Lung microvascular endothelial cell (primary cell): ENCODE measurements at regions not wholly inside any gene's neighbourhood (a gene's known extent, or its start where the extent isn't known, plus 50 kb on each side); places are given as distances from the start of the nearest gene placed in this dataset.

Source experiments
- DNase-seq, 2 donors: peaks; one replicate each; pipeline versions ENCODE4 v3.0.0 to v3.0.0-alpha.2; 2010; ENCODE audit warnings: low read depth in 2 of 2

DNA sequence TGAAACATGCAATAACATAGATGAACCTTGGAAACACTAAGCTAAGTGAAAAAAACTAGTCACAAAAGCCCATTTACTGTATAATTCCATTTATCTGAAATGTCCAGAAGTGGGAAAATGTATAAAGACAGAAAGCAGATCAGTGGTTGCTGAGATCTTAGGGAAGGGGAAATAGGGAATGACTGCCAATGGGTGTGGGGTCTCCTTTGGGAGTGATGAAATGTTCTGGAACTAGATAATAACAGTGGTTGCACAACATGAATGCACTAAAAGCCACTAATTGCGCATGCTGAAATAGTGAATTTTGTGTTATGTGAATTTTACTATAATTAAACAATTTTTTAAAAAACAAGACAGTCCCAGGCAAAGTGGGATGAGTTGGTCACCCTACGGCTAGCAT is 472.8 kb downstream of the CCDC171 start:
- no peak for DNase-seq

DNA sequence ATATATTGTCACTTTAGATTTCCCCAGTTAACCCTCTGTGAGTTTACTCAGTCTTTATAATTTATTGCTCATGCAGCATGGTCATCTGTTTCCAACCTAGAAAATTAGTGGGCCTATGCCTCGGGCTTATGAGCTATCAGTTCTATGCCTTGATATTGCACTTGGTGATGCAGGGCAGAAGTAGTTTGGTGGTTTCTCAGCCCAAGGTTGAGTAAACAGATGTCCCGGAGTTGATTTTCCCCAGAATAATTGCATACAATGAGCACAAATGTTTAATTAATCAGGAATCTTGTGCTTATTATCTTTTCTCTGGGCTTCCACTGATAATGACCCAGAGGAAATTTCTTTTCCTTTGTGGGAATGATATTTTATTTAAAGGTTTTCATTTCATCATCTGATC is 474.0 kb downstream of the CCDC171 start:
- no peak for DNase-seq

DNA sequence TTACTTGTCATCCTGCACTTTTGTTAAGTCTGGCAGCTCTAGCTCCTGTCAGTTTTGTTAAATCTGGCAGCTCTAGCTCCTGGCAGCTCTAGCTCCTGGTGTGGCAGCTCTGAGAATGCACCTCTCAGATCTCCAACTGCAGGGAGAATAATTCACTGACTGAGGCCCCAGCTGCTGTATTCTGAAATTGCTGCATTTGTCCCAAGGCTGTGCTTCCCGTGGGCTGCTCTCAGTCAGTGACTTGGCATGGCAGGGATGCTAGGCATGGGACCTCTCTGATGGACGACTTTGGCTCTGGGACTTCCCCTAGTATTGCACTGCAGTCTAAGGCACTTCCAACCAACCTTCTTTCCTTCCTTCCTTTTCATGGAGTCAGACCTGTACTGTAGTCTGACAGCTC is 475.7 kb downstream of the CCDC171 start:
- DNase-seq, result no peak

DNA sequence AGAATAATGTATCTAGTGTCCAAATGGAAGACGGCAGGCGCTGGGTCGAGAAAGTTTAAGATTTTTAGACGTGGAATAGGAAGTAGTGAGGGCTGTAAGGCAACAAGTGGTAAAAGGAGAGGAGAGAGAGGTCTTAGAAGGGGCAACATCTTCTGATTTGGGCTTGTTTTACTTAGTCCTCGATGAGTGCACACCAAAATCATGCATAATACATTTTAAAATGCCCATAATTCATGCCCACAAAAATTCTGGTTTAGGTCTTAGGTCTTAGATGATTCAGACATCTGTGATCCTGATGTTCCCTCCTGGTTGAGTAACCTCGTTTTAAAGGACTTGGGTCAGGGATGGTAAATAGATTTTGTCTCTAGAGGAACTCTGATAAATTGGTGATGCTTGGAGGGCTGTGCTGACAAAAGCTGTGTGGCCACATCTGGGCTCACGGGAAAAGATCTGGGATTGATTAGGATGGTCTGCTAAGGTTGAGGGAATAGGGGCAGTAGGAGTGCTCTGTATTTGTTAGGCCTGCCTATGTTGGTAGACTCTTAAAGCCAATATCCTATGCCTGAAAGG is 476.3 kb downstream of the CCDC171 start:
- no peak for DNase-seq

DNA sequence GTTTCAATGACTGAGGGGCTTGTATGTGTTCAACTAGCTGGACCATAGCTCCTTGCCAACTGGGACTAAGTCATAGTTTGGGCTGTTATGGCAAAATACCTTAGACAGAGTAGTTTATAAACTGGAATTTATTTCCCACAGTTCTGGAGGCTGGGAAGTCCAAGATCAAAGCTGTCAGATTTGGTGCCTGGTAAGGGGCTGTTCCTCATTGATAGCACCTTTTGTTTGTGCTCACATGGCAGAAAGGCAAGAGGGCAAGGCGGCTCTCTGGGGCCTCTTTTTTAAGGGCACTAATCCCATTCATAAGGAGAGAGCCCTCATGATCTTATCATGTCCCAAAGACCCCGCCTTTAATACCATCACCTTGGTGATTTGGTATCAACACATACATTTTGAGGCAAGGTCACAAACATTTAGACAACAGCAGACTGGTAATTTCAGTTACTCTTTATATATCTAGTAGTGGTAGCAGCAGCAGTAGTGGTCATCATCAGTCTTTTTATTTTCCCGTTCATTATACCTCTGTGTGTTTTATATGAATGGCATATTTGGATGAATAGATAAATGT is 477.0 kb downstream of the CCDC171 start:
- DNase-seq, result no peak

DNA sequence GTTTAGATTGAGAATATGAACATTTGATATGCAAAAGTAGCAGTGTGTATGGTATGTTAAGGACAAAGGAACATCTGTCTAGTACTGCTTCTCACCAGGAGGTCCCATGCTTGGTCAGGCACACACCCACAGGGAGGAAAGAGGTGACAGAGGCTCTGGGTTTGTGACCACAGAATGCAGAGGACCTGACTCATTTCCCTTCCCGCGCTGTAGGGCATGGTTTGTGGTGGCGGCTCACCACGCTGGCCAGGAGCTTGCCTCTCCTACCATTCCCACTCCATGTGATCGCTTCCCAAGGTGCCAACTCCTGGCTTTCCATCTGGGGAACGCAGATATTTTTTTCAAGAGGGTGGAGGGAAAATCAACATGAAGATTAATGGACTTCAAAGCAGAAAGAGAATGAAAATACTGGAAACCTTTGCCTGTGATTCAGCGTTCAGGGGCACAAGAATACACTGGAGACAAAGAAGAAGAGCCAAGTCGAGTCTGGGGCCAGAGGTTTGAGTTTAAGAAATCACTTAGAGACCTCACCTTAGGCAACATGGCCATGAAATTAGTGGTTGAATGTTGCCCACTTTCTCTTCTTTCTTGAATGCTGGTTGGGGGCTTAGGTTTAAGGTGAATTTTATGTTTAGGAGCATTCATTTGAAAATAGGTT is 477.8 kb downstream of the CCDC171 start:
- peak in 1 of 2 donors; percentile 85 for DNase-seq

DNA sequence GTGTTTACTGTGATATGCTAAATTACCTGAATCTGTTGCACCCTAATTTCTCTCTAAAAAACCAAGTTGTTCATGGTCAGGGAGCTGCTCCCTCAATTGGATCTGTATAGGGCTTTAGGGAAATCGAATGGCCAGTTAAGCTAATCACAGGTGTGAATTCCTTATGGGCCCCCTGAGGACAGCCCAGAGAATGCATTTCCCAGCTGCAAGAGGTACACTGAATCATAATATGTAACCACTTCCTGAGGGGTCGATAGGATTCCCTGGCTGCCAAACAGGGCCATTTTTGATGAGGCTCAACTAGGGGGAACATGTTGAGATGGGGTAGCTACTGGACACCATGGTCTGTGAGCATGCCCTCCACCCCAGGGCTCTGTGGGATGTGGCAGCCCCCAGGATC is 478.6 kb downstream of the CCDC171 start:
- DNase-seq, result no peak

DNA sequence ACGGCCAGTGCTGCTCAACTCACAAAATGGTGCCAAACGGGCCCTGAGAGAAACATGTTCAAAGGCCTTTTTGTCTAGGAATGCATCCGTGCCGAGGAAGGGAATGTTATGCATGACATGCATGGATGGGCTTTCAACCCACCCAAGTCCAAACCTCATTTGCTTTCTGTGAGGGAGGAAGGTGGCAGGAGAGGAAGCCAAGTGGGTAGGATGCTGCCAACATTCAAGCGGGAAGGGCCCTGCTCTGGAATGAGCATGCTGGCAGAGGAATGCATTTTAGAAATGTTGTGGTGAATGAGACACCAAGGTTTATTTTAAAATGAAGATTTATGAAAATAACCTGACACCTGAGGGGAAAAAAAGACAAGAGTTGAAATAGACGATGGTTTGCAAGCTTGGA is 479.1 kb downstream of the CCDC171 start:
- no peak for DNase-seq

DNA sequence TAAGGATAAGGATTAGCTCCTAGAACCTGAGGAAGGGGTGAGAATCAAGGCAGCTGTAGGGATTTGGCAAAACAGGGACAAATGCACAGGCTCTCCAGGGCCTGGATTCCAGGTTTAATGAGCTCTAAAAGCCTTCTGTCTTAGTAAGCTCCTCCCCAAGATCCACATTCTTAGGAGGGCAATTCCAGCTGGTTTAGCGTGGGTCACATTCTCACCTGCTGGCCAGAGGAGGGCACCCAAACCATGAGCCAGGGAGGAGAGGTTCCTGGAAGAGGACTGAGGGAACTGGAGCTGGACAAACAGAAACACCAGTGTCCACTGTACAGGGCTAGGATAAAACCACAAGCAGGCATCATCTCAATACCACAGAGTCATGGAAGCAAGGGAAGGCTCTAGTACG is 480.0 kb downstream of the CCDC171 start:
- DNase-seq, result no peak

DNA sequence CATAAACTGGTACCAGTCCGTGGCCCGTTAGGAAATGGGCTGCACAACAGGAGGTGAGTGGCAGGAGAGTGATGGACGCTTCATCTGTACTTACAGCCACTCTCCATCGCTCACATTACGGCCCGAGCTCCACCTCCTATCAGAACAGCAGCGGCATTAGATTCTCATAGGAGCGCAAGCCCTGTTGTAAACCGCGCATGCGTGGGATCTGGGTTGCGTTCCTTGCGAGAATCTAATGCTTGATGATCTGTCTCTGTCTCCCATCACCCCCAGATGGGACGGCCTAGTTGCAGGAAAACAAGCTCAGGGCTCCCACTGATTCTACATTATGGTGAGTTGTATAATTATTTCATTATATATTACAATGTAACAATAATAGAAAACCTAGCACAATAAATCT is 480.4 kb downstream of the CCDC171 start:
- DNase-seq, result no peak

DNA sequence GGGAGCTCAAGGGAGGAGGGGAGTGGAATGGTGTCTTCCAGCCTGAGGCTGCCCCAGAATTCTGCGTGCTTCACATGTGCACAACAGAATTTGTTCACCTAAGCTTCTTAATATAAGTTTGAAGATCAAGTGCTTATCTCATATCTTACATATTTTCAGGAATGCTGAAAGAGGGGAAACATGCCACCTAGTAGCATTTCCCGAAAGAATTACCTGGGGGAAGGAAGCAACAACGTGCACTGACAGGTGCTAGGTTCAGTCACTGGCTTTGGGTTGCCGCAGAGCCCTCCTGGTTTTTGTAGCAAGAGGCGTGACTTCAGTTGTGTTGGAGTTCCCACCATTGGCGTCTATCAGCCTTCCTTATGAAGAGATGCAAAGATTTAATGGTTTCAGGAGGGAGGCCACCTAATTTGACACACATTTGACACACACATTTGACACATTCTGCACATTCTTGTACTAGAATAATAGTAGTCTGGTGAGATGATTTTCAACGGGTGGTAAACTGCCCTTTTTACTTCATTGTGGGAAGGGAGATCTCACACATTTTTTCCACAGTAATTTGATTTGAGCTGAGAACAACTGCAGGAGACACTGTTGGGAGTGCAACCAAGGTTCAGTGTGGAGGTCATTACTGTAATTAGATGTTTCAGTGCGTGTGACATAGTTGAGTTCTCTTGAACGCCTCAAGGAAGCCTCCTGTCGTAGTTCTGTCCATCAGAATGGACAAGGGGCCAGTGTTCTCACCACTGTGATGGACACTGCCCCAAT is 481.3 kb downstream of the CCDC171 start:
- no peak for DNase-seq

DNA sequence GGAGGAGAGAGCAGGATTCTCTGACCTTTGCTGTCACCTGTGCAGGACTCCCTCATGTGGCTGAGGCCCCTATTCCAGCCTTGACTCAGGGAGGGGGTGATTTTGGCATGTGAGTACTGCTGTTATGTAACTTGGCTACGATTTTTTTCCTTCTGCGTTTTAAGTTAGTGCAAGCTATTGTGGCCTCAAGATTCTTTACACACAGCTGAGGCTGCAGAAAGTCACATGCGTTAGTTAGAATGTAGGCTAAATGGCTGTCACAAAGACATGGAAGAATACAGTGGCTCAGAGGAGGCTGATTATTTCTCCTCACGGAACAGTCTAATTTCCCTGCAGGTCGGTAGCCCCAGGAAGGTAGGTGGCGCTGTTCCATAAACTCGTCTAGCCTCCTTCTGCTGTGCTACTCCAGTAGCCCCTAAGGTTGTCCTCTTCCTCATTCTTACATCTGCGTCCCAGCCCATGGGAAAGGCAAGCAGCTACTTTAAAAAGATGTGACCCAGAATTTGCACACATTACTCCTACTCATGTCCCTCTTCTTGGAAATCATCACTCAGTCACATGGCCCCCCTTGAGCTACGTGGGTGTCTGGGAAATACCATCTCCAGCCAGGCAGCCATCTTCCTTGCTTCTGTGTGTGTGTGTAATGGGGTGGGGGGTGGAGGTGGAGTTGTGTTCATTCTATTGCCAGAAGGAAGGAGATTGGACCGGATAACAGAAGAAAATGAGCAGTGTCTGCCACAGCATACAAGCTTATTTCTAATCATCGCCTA is 486.6 kb downstream of the CCDC171 start:
- peak in 1 of 2 donors; percentile 52 for DNase-seq

DNA sequence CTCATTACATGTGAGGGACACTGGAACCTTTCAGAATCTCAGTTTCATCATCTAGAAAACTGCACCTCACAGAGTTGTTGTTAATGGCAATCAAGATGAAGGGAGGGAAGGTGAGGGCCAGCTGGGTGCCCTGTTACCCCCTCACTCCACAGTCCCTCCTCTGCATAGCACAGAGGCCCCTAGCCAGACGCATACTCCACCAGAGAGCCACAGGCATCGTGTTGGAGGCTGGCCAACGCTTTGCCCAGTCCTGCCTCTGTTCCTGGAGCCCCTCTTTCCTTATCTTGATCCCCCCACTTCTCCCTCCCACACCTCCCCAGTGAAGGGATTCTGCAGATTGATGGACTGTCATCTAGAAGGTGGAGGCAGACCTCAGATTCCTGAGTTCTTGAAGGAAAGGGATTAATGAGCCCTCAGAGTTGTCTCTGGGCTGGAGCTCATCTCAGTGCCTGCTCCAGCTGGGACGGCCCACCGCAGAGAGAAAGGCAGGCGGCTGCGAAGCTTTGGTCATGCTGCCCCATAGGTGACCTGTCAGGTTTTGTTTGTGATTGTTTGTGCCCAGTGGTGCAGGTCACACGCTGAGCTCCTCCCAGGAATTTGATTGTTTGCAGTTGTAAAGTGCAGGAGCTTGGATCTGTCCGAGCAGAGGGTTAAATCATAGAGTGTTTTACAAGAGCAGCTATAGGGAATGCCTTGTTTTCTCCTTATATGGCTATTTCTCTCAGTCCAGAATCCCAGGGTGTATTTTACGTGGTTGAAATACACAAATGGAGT is 487.3 kb downstream of the CCDC171 start:
- DNase-seq, result no peak

DNA sequence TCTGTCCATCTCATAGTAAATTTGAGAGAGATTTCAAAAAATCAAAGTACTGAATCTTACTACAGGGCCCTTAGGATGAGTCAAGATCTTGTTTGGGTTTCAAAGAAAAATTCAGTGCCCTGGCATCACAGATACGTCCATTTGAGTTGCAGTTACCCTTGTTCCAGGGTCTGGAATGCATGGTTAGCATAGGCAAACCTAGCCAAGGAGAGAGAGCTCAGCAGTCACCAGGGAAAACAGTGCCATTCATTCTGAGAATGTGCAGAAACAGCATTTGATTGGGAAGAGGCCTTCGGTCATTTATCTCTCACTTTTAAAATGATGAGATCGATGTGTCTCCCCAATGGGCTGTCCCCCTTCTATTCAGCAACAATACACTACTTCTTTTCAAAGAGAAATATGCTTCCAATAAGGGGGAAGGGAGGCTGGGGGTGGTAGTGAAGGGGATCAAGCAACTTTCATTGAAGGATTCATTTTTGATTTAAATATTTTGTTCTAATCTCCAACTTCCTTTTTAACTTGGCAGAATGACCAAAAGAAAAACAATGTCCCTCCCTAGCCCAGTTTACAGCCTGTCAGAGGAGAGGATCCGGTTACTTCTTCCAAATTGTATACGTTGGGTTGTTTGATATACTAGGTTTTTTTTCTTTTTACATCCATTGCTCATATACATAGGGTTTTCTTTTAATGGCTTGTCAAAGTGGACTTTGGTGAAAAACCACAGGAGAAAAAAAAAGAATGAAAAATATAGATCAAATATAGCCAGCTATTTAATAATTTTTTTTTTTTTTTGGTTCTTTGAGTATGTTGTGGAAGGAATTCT is 491.1 kb downstream of the CCDC171 start:
- peak in 1 of 2 donors; percentile 20 for DNase-seq

DNA sequence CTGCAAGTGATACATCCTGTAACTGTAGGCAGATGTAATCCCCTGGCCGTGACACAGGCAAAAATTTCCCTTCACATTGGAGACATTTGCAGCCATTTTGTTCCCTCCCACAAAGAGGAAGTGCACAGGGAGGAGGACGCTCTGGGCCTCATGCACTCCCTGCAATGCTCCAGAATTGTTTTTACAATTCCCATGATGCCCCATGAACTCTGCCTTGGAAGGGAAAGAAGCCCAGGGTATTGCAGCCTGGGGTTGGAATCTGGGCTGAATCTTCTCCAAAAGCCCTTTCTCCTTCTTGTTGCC is 491.7 kb downstream of the CCDC171 start:
- no peak for DNase-seq

DNA sequence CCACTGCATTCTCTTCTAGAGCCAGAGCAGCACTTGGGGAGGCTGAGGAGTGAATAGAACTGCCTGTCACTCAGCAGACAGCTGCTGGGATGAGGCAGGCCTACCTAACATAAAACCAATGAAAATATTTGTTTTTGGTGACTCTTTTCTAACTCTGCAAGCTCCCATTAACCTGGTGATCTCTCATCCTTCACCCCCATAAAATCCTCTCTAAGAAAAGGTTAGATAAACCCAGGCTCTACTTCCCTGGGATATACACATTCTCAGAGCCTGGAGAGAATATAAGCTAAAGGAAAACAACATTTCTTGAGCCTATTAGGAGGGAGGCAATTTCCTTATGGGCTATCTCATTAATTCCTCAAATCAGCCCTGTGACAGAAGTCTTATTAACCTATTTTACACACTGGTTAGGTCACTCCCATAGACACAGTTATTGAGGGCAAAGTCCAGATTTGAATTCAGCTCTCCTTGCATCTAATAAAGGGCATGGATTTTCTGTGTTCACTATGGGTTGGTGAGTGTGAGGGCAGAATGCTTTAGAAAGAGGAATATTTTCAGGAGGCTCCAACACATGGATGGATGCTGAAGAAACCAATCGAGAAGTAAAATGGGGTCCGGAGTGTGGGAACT is 492.9 kb downstream of the CCDC171 start:
- no peak for DNase-seq

DNA sequence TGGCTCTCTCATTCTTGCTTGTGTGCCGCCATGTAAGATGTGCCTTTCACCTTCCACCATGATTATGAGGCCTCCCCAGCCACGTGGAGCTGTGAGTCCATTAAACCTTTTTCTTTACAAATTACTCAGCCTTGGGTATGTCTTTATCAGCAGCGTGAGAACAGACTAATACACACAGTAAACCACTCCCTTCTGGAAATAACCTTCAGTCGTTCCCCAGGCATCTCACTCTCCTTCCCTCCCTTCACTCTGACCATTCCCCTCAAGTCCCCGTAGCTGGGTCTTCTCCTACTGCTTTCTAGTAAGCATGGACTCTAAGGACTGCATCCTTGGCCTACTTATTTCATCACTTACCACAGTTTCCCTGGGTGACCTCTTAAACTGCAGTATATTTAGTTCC is 493.9 kb downstream of the CCDC171 start:
- no peak for DNase-seq

DNA sequence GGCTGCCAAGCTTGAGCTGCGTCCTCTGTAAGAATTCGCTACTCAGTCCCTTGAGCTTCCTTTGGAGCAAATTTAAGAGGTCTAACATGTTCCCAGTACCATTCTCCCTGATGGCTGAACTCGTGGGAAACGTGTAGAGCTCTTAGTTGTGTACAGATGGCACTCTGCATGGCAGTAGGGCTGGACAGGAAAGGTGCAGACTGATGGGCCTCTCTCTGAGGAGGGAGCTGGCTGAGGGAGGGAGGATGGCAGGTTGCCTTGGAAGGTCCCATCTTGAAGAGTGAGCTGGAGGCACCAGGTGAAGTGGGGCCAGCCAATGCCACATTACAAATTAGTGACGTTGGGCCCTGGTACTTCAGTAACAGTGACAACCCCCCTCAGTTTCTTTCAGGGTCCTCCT is 495.3 kb downstream of the CCDC171 start:
- DNase-seq, result no peak

DNA sequence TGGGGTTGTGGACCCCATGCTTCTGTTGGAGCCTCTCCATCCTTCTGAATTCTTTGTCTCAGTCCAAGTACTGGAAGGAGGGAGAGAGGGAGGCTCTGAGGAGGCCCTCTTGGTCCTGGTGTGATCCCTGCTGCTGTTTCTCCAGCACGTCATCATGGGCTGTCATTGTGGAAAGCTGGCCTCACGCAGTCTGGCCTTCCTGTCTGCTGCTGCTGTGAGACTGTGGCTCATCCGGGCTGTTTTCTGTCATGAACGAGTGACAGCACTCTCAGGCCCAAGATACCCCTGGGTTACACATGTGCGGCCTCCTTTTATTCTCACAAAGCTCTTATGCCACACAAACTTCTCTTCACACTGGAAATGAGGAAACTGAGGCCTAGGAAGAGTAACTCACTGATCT is 499.3 kb downstream of the CCDC171 start:
- no peak for DNase-seq
